DMS53 treated with DMSO at 0.1 percent for 48 hours (cell line): ENCODE measurements at regions not wholly inside any gene's neighbourhood (a gene's known extent, or its start where the extent isn't known, plus 50 kb on each side); places are given as distances from the start of the nearest gene placed in this dataset.
"Not testable (repeated sequence)": the region's sequence is repeated elsewhere in the genome, so short reads cannot be mapped to it uniquely, and the experiment has no call there.

Source experiments
- DNase-seq: peaks from one replicate; lab custom pipeline; 2025; ENCODE audit not compliant: unreplicated experiment; lab: John Stamatoyannopoulos, UW

- DNase-seq = no peak
Measured at GRCh38 chr16:66247516-66248481, 118.7 kb upstream of the CDH5 start.

- no peak for DNase-seq
Measured at GRCh38 chr16:66245868-66246267, 120.6 kb upstream of the CDH5 start.

GRCh38 chr16:66245072-66245471 is 121.4 kb upstream of the CDH5 start:
- no peak for DNase-seq

- no peak for DNase-seq
Measured at GRCh38 chr16:66242672-66243071, 123.8 kb upstream of the CDH5 start.

- DNase-seq = not testable (repeated sequence)
Measured at GRCh38 chr16:66242206-66242605, 124.3 kb upstream of the CDH5 start.

GRCh38 chr16:66240631-66241395 is 125.7 kb upstream of the CDH5 start:
- no peak for DNase-seq

- DNase-seq = no peak
Measured at GRCh38 chr16:66240088-66240487, 126.4 kb upstream of the CDH5 start.

GRCh38 chr16:66238696-66239095 is 127.8 kb upstream of the CDH5 start:
- DNase-seq = no peak

GRCh38 chr16:66236301-66236700 is 130.2 kb upstream of the CDH5 start:
- no peak for DNase-seq

GRCh38 chr16:66231452-66232160 is 134.9 kb upstream of the CDH5 start:
- DNase-seq = no peak

GRCh38 chr16:66229651-66230050 is 136.8 kb upstream of the CDH5 start:
- DNase-seq = no peak

- DNase-seq = no peak
Measured at GRCh38 chr16:66228792-66229191, 137.7 kb upstream of the CDH5 start.

GRCh38 chr16:66227766-66228530 is 138.5 kb upstream of the CDH5 start:
- no peak for DNase-seq

GRCh38 chr16:66226762-66227161 is 139.7 kb upstream of the CDH5 start:
- DNase-seq = no peak

GRCh38 chr16:66225696-66226095 is 140.8 kb upstream of the CDH5 start:
- no peak for DNase-seq

GRCh38 chr16:66224626-66225025 is 141.9 kb upstream of the CDH5 start:
- no peak for DNase-seq

GRCh38 chr16:66224186-66224585 is 142.3 kb upstream of the CDH5 start:
- no peak for DNase-seq

GRCh38 chr16:66223176-66223780 is 143.2 kb upstream of the CDH5 start:
- DNase-seq = no peak

- DNase-seq = no peak
Measured at GRCh38 chr16:66222756-66223155, 143.7 kb upstream of the CDH5 start.

- DNase-seq = no peak
Measured at GRCh38 chr16:66220702-66221101, 145.8 kb upstream of the CDH5 start.
